HG03025 (cell line): ENCODE measurements at regions not wholly inside any gene's neighbourhood (a gene's known extent, or its start where the extent isn't known, plus 50 kb on each side); places are given as distances from the start of the nearest gene placed in this dataset.
"Not testable (repeated sequence)": the region's sequence is repeated elsewhere in the genome, so short reads cannot be mapped to it uniquely, and the experiment has no call there.

Experiments
- ATAC-seq: cut with Tn5 transposase; IDR thresholded peaks from one replicate; pipeline ENCODE4 v1.9.1; 2021; ENCODE audit warnings: mild to moderate bottlenecking, moderate library complexity; ENCODE audit not compliant: unreplicated experiment, low FRiP score

DNA sequence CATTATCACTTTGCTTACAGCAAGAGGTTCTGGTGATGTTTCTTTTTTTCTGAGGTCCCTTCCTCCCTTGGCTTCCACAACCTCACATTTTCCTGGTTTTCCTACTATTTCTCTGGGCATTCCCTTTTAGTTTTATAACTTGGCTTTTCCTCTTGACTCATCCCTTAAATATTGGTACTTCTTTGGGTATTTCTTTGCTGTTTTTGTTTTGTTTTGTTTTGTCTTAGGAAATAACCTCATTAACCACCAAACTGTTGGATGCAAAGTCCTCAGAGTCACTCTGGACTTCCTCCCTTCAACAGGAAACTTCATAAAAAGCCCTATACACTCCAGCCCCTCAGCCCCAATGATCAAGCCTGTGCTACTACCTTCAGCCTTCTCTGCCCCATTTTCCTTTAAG lies 211.1 kb downstream of the DUSP10 start:
- ATAC-seq, result no peak

GRCh38 chr1:221532071-221532773 lies 209.7 kb downstream of the DUSP10 start:
- no peak for ATAC-seq

DNA sequence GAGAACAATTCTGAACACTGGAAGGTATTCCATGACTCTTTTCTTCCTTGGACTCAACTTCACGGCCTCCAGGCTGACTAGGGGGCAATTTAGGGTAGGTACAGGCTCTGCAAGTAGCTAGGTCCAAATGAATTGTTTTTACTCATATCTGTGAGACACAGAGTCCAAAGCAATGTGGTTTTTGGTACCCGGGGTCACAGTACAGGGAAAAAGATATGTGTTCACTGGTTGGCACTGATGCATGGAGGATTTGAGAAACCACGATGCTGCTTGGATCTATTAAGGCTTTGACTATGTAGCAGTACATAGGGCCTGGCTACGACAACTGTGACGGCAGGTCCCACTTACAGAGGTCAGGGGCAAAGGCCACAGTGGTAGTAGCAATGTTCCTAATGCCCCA lies 200.6 kb downstream of the DUSP10 start:
- ATAC-seq, result no peak

DNA sequence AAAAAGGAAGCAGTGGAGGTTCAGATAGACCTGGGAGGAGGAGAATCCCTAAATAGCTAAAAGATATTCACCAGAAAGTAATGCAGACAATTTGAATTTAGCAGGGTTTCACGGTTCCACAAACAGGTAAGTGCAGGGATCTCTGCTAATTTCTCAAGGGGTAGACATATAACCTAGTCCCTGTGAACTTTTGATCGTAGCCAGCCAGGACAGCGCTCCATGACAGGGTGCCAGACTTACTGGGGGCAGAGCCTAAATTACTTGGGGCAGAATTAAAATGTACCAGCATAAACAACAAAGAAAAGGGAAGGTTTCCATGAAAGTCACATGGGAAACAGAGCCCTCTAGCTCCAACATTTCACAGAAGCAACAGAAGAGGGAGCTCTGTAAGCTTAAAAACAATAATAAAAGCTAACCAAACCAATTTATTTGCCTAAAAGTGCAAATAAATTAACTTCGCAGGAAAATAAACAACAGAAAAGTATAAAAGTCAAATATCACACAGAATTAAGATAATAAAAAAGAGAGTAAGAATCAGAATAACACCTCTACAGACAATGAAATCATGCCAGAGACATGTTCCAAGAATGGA lies 198.3 kb downstream of the DUSP10 start:
- ATAC-seq, result no peak

DNA sequence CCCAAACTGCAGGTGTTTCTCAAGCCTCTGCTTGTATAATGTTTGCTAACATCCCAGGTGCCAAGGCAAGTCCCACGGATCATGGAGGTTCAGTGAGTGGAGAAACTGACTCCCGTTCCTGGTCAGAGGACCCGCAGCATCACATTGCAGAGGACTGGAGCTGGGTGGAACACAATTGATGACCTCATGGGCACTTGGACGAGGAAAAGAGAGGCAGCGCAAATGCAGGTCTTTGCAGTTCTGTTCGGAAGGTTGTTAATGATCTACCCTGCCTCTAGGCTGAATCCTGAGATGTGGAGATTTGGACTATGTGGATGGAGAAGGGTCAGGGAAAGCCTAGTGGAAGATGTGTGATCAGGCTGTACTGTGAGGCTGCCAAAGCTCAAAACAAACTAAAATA lies 192.9 kb downstream of the DUSP10 start:
- ATAC-seq, result no peak

- ATAC-seq, result no peak
These were observed 192.1 kb downstream of the DUSP10 start for GRCh38 chr1:221549815-221550214.

DNA sequence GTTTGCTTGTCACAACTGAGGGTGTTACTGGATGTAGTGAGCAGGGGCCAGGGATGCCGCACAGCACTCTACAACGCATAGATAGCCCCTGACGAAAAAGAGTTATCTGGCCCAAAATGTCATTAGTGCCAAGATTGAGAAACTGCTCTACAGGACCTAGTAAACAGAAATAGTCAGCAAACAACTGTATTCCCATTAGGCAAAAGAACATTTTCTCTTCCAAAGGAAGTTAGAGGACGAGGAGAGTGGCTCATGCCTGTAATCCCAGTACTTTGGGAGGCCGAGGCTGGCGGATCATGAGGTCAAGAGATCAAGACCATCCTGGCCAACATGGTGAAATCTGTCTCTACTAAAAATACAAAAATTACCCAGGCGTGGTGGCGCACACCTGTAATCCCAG lies 189.1 kb downstream of the DUSP10 start:
- not testable (repeated sequence) for ATAC-seq

DNA sequence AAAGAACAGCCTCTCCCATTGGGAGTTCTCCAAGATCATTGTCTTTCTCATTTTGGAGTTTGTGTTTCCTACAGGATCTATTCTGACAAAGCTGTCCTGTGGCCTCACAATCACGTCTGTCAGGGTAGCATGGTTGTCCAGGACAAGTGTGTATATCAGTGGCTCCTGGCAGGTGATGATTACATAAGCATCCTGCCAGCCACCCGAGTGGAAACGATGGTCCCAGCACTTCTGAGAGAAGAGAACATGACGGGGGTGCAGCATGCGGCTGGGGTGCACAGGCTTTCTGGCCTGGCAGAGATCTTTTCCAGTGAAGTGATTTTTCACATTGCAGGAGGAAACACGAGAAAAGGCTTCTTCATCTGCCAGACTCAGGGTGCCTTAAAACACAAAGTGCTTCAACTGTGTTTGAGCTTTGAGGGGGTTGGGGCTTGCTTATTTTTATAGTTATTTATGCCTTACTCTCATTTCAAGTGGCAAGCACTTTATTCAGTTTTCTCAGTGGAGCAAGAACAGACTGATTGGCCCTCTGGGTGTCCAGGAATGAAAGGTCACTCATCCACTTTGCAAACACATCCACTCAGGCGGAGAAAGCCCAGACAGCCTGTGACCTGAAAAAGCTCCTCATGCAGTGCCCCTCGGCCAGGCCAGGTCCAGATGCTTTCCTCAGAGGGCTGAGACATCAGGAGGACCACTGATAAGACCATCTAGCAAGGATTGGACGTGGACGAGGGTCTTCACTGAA lies 186.0 kb downstream of the DUSP10 start:
- no peak for ATAC-seq

DNA sequence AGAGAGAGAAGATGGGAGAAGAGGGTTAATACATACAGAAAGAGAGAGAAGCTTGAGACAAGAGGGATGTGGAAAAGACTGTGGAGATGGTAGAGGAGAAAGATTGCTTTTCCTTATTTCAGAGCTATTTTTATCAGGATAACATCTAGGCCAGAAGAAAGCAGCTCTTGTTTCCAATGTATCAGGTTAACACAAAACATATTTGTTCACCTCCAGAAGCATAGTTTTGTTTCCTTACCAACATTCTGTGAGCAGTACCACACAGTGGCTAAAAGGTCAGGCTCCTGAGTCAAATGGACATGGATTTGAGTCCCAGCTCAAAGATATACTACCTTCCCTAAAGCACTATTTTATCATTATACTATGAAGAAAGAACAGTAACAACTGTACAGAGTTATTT lies 185.5 kb downstream of the DUSP10 start:
- no peak for ATAC-seq

GRCh38 chr1:221557013-221557412 lies 184.9 kb downstream of the DUSP10 start:
- no peak for ATAC-seq

DNA sequence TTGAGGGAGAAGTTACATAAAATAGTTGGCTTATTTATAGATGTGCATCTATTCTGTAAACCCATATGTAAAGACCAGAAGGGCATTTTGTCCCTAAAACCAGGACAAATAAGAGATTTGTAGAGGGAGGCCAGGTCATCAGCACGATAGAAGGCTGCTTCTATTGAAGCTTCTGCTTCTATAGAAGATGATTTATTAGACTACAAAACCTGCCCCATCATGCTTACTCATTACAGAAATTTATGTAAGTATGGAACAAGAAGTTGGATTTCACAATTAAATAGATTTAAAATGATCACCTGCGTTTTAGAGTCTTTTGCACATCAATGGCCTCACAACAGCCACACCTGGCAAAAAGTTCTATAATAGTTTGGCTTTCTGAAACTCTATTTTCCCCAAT lies 183.5 kb downstream of the DUSP10 start:
- no peak for ATAC-seq

DNA sequence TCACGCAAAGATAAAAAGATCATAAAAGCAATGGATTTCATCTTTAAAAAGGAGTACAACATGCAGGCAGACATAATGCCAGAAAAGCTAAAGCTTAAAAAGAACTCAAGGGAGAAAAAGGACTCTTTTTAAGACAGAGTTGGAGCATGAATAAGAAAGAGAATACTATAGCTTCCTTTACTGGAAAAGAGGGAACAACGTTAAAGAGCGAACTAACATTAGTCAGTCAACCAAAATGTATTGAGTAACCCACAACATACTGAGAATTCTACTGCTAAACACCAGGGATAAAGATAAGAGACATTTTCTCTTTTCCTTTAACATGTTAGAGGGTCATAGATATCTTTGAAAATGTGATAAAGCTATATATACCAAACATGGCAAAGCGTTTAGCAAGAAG lies 182.0 kb downstream of the DUSP10 start:
- no peak for ATAC-seq

- ATAC-seq, result no peak
These were observed 179.1 kb downstream of the DUSP10 start for GRCh38 chr1:221562542-221563475.

- no peak for ATAC-seq
These were observed 178.4 kb downstream of the DUSP10 start for GRCh38 chr1:221563476-221563921.

GRCh38 chr1:221564891-221565290 lies 177.0 kb downstream of the DUSP10 start:
- no peak for ATAC-seq

DNA sequence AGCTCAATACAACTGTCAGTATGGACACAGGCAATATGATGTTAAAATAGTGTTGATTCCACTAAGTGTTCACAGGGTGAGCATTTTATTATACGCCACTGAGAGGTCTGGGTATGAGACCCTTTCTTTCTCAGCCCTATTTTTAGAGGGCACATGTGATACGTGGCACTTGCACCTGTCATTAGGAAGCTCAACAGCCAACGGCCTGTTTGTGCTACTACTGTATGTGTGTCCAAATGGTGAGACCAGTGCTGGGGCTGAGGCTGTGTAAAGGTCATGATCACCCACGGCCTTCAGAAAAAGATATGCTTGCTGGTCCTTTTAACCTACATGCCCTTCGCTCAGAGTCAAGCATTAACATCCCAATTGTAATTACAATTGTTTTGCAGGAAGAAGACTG lies 176.2 kb downstream of the DUSP10 start:
- no peak for ATAC-seq

- no peak for ATAC-seq
These were observed 173.9 kb downstream of the DUSP10 start for GRCh38 chr1:221567859-221568507.

GRCh38 chr1:221573756-221574155 lies 168.1 kb downstream of the DUSP10 start:
- ATAC-seq, result no peak

DNA sequence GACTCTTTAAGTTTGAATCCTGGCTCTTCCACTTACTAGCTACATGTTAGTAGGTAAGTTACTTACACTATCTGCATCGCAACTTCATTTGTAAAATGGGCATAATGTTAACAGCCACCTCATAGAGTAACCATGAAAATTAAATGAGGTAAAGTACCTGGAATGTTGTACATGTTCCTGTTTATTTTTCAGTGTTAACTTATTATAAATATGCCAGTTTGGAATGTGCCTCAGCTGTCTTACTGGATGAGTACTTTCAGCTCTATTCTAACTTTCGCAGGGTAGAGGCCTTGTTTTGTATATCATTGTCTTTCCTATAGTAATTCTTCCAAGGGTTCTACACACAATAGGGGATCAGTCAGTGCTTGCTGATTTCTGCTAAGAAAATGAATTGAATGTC lies 167.4 kb downstream of the DUSP10 start:
- no peak for ATAC-seq

DNA sequence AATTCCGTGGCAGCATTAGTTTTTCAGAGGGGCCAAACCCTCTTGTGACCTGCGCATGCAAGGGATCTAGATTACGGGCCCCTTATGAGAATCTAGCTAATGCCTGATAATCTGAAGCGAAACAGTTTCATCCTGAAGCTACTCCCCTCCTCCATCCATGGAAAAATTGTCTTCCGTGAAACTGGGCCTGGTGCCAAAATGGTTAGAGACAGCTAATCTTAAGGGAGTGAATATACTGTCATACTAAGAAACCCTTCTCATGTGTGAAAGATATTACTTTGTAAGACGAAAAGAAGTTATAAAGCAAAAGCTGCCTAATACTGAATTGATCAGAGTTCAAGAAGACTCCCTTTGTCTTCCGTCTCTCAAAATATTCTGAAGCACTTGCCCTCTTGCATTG lies 166.3 kb downstream of the DUSP10 start:
- no peak for ATAC-seq
